Neural progenitor cell (in vitro differentiated cells): ENCODE measurements at regions not wholly inside any gene's neighbourhood (a gene's known extent, or its start where the extent isn't known, plus 50 kb on each side); places are given as distances from the start of the nearest gene placed in this dataset.

Experiments used
- DNase-seq: peaks from one replicate; pipeline ENCODE4 v3.0.0-alpha.2; 2016; ENCODE audit warnings: low spot score
- H2AFZ ChIP-seq: fragments of 200-600 bp; sonication (generic); replicated peaks from 2 replicates; pipeline ENCODE4 v1.6.1; 2016; ENCODE audit warnings: antibody characterized with exemption
- H3F3A ChIP-seq: fragments of 200-600 bp; sonication (generic); 2 replicates; pipeline ENCODE4 v1.6.1; 2016; ENCODE audit warnings: antibody characterized with exemption, low read depth
- H3K27ac ChIP-seq: fragments of 200-600 bp; sonication (generic); 2 replicates; pipeline ENCODE4 v1.5.1; 2016; ENCODE audit warnings: mild to moderate bottlenecking
- H3K27me3 ChIP-seq: fragments of 200-600 bp; sonication (generic); 2 replicates; pipeline ENCODE4 v1.6.1; 2016; ENCODE audit warnings: mild to moderate bottlenecking, moderate library complexity
- H3K36me3 ChIP-seq: fragments of 200-600 bp; sonication (generic); 2 replicates; pipeline ENCODE4 v1.5.1; 2016
- H3K4me1 ChIP-seq: fragments of 200-600 bp; sonication (generic); 2 replicates; pipeline ENCODE4 v1.6.1; 2016; ENCODE audit warnings: mixed run types
- H3K4me2 ChIP-seq: fragments of 200-600 bp; sonication (generic); 2 replicates; pipeline ENCODE4 v1.6.1; 2016
- H3K4me3 ChIP-seq: fragments of 200-600 bp; sonication (generic); 2 replicates; pipeline ENCODE4 v1.5.1; 2016
- H3K79me2 ChIP-seq: fragments of 200-600 bp; sonication (generic); 2 replicates; pipeline ENCODE4 v1.6.1; 2016; ENCODE audit warnings: low read depth
- H3K9ac ChIP-seq: fragments of 200-600 bp; sonication (generic); 2 replicates; pipeline ENCODE4 v1.6.1; 2016
- H3K9me3 ChIP-seq: fragments of 200-600 bp; sonication (generic); 2 replicates; pipeline ENCODE4 v1.5.1; 2016; ENCODE audit warnings: low read depth
- H4K20me1 ChIP-seq: fragments of 200-600 bp; sonication (generic); 2 replicates; pipeline ENCODE4 v1.6.1; 2016; ENCODE audit warnings: low read depth
- H3K27ac Mint-ChIP-seq: 3 replicates; pipeline ENCODE4 v1.8.0; 2021; ENCODE audit warnings: mixed read lengths
- H3K27me3 Mint-ChIP-seq: 2 replicates; pipeline ENCODE4 v1.8.0; 2022; ENCODE audit warnings: low read depth, mild to moderate bottlenecking, inconsistent platforms, moderate library complexity, mixed read lengths; ENCODE audit not compliant: insufficient read depth
- H3K36me3 Mint-ChIP-seq: 3 replicates; pipeline ENCODE4 v1.8.0; 2021; ENCODE audit warnings: mixed read lengths
- H3K4me1 Mint-ChIP-seq: 3 replicates; pipeline ENCODE4 v1.8.0; 2021; ENCODE audit warnings: mixed read lengths
- H3K4me3 Mint-ChIP-seq: 3 replicates; pipeline ENCODE4 v1.8.0; 2021; ENCODE audit warnings: mild to moderate bottlenecking, moderate library complexity, mixed read lengths
- H3K9me3 Mint-ChIP-seq: 3 replicates; pipeline ENCODE4 v1.8.0; 2020; ENCODE audit warnings: mixed read lengths
- CTCF ChIP-seq: fragments of 200-600 bp; sonication (generic); IDR thresholded peaks from 2 replicates; pipeline ENCODE4 v1.5.1; 2017; ENCODE audit warnings: antibody characterized with exemption, mild to moderate bottlenecking
- EZH2 ChIP-seq: fragments of 200-600 bp; sonication (generic); IDR thresholded peaks from 2 replicates; pipeline ENCODE4 v1.6.1; 2017; ENCODE audit warnings: antibody characterized with exemption, mild to moderate bottlenecking, moderate library complexity
- EZH2phosphoT487 ChIP-seq: fragments of 200-600 bp; sonication (generic); IDR thresholded peaks from 2 replicates; pipeline ENCODE4 v1.6.1; 2017; ENCODE audit warnings: antibody characterized with exemption

GRCh38 chr3:21927261-21927660, 176.3 kb upstream of the ZNF385D start:
- no peak overlapping the region for H3K27ac Mint-ChIP-seq
- no peaks in the 10 kb centered on the region for H4K20me1 ChIP-seq
- no peak overlapping the region for H3K27ac ChIP-seq
- no peaks in the 10 kb centered on the region for H3K27me3 ChIP-seq
- H3K36me3 ChIP-seq, result no peaks in the 10 kb centered on the region
- H3K79me2 ChIP-seq, result no peaks in the 10 kb centered on the region
- no peak for DNase-seq
- H3K27me3 Mint-ChIP-seq, result no peaks in the 10 kb centered on the region
- no peaks in the 10 kb centered on the region for H3K4me1 ChIP-seq
- H3K4me1 Mint-ChIP-seq, result no peaks in the 10 kb centered on the region
- TF ChIP-seq EZH2, result no peak
- no peak for TF ChIP-seq CTCF
- no peak for TF ChIP-seq EZH2phosphoT487
- H3K9me3 Mint-ChIP-seq, result no peaks in the 10 kb centered on the region
- no peaks in the 10 kb centered on the region for H3F3A ChIP-seq
- H3K4me3 Mint-ChIP-seq, result no peak overlapping the region
- no peaks in the 10 kb centered on the region for H3K9me3 ChIP-seq
- H2AFZ ChIP-seq, result no peak overlapping the region
- no peaks in the 10 kb centered on the region for H3K36me3 Mint-ChIP-seq
- no peak overlapping the region for H3K4me2 ChIP-seq
- H3K4me3 ChIP-seq, result no peak overlapping the region
- no peak overlapping the region for H3K9ac ChIP-seq

- Mint-ChIP-seq H3K4me1 (no peaks in the 10 kb centered on the region), H3K27ac (no peak overlapping the region), H3K9me3 (no peaks in the 10 kb centered on the region), H3K27me3 (no peaks in the 10 kb centered on the region), H3K4me3 (no peak overlapping the region), H3K36me3 (no peaks in the 10 kb centered on the region)
- H3K36me3 ChIP-seq, result no peaks in the 10 kb centered on the region
- H3K9ac ChIP-seq, result no peak overlapping the region
- no peak for TF ChIP-seq EZH2phosphoT487
- TF ChIP-seq CTCF, result no peak
- no peak for TF ChIP-seq EZH2
- no peaks in the 10 kb centered on the region for H3K27me3 ChIP-seq
- no peak for DNase-seq
- H3K9me3 ChIP-seq, result no peaks in the 10 kb centered on the region
- H3K4me1 ChIP-seq, result no peaks in the 10 kb centered on the region
- no peaks in the 10 kb centered on the region for H3F3A ChIP-seq
- no peak overlapping the region for H3K4me2 ChIP-seq
- no peaks in the 10 kb centered on the region for H3K79me2 ChIP-seq
- peak overlapping the region; percentile 38 for H2AFZ ChIP-seq
- H3K27ac ChIP-seq, result no peak overlapping the region
- no peaks in the 10 kb centered on the region for H4K20me1 ChIP-seq
- H3K4me3 ChIP-seq, result no peak overlapping the region
These were observed 183.6 kb upstream of the ZNF385D start for GRCh38 chr3:21934591-21934990.

GRCh38 chr3:21936207-21936606, 185.2 kb upstream of the ZNF385D start:
- no peak for DNase-seq
- Histone ChIP-seq H3K9ac (no peak overlapping the region), H3K27ac (no peak overlapping the region), H3K4me1 (no peaks in the 10 kb centered on the region), H3K4me3 (no peak overlapping the region), H3K27me3 (no peaks in the 10 kb centered on the region), H3K79me2 (no peaks in the 10 kb centered on the region), H3K36me3 (no peaks in the 10 kb centered on the region), H3F3A (no peaks in the 10 kb centered on the region), H2AFZ (no peak overlapping the region), H3K4me2 (no peak overlapping the region), H3K9me3 (no peaks in the 10 kb centered on the region), H4K20me1 (no peaks in the 10 kb centered on the region)
- Mint-ChIP-seq H3K4me1 (no peaks in the 10 kb centered on the region), H3K27ac (no peak overlapping the region), H3K4me3 (no peak overlapping the region), H3K27me3 (no peaks in the 10 kb centered on the region), H3K36me3 (no peaks in the 10 kb centered on the region), H3K9me3 (no peaks in the 10 kb centered on the region)
- TF ChIP-seq CTCF, result no peak

- Histone ChIP-seq H3K27me3 (no peaks in the 10 kb centered on the region), H2AFZ (no peak overlapping the region), H3K4me3 (no peak overlapping the region), H3K79me2 (no peaks in the 10 kb centered on the region), H3K27ac (no peak overlapping the region), H3K4me2 (no peak overlapping the region), H4K20me1 (no peaks in the 10 kb centered on the region), H3K9ac (no peak overlapping the region), H3K36me3 (no peaks in the 10 kb centered on the region), H3F3A (peaks cover under 1% of the 10 kb centered on the region), H3K9me3 (no peaks in the 10 kb centered on the region), H3K4me1 (peaks cover 13% of the 10 kb centered on the region)
- no peaks in the 10 kb centered on the region for H3K27me3 Mint-ChIP-seq
- H3K9me3 Mint-ChIP-seq, result no peaks in the 10 kb centered on the region
- H3K36me3 Mint-ChIP-seq, result no peaks in the 10 kb centered on the region
- H3K4me3 Mint-ChIP-seq, result no peak overlapping the region
- H3K4me1 Mint-ChIP-seq, result peaks cover 3% of the 10 kb centered on the region
- TF ChIP-seq EZH2, result no peak
- no peak for TF ChIP-seq CTCF
- no peak for TF ChIP-seq EZH2phosphoT487
- H3K27ac Mint-ChIP-seq, result no peak overlapping the region
- no peak for DNase-seq
These were observed 187.3 kb upstream of the ZNF385D start for GRCh38 chr3:21938267-21938681.
